Upper lobe of right lung (tissue), 1 donor: ENCODE measurements at regions not wholly inside any gene's neighbourhood (a gene's known extent, or its start where the extent isn't known, plus 50 kb on each side); places are given as distances from the start of the nearest gene placed in this dataset.
"Not testable (repeated sequence)": the region's sequence is repeated elsewhere in the genome, so short reads cannot be mapped to it uniquely, and the experiment has no call there.

Experiments used
- ATAC-seq: fragments of 200-7000 bp; cut with Tn5 transposase; one replicate; pipeline ENCODE4 v1.9.1; 2020; ENCODE audit warnings: mild to moderate bottlenecking, moderate library complexity
- DNase-seq: peaks from one replicate; pipeline ENCODE4 v3.0.0-alpha.2; 2020
- H3K27ac ChIP-seq: fragments of 200-600 bp; one replicate; pipeline ENCODE4 v1.8.0; 2022
- H3K27me3 ChIP-seq: fragments of 200-600 bp; one replicate; pipeline ENCODE4 v1.8.0; 2022; ENCODE audit warnings: mild to moderate bottlenecking
- H3K36me3 ChIP-seq: fragments of 200-600 bp; one replicate; pipeline ENCODE4 v1.8.0; 2022
- H3K4me1 ChIP-seq: fragments of 200-600 bp; one replicate; pipeline ENCODE4 v1.8.0; 2022
- H3K4me3 ChIP-seq: fragments of 200-600 bp; one replicate; pipeline ENCODE4 v1.8.0; 2022; ENCODE audit warnings: mild to moderate bottlenecking
- H3K9me3 ChIP-seq: fragments of 200-600 bp; one replicate; pipeline ENCODE4 v1.8.0; 2022
- intact Hi-C: fragments of 100-400 bp; cut with DNase I; formaldehyde crosslinking; loops from one replicate; pipeline ENCODE4 v1.11.0; 2022
- TF ChIP-seq, protein P1 (sequence below): fragments of 200-600 bp; IDR thresholded peaks from one replicate; pipeline ENCODE4 v1.8.0; 2022; ENCODE audit warnings: antibody characterized with exemption
- donor health status: DM: no; HTN: yes; CAD: no; lungs with severe emphysema.

DNA sequence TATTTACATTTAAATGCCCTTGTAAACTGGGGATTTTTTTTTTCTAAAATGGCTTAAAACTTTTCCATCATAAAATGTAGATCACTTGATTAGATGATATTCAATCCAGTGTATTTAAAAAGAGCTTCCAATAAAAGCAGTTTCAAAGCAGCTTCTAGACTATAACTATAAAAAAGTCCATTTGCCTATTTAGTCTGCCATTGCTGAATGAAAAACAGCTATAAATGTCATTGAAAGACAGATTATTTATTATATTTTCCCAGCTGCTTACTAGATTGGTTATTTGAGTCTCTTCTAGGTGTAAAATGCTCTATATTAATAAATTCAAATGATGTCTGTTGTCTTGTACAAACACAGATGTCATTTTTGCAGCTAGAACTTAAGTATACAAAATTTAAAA lies 414.8 kb downstream of the RMST start:
- Histone ChIP-seq H3K36me3 (no peaks in the 10 kb centered on the region), H3K27ac (no peak overlapping the region), H3K4me1 (no peaks in the 10 kb centered on the region), H3K9me3 (no peaks in the 10 kb centered on the region), H3K27me3 (no peaks in the 10 kb centered on the region), H3K4me3 (no peak overlapping the region)
- DNase-seq (no peak), ATAC-seq (no peak)
- TF ChIP-seq, protein P1, sequence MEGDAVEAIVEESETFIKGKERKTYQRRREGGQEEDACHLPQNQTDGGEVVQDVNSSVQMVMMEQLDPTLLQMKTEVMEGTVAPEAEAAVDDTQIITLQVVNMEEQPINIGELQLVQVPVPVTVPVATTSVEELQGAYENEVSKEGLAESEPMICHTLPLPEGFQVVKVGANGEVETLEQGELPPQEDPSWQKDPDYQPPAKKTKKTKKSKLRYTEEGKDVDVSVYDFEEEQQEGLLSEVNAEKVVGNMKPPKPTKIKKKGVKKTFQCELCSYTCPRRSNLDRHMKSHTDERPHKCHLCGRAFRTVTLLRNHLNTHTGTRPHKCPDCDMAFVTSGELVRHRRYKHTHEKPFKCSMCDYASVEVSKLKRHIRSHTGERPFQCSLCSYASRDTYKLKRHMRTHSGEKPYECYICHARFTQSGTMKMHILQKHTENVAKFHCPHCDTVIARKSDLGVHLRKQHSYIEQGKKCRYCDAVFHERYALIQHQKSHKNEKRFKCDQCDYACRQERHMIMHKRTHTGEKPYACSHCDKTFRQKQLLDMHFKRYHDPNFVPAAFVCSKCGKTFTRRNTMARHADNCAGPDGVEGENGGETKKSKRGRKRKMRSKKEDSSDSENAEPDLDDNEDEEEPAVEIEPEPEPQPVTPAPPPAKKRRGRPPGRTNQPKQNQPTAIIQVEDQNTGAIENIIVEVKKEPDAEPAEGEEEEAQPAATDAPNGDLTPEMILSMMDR, result no peak
- intact Hi-C loops, result no loop called here

DNA sequence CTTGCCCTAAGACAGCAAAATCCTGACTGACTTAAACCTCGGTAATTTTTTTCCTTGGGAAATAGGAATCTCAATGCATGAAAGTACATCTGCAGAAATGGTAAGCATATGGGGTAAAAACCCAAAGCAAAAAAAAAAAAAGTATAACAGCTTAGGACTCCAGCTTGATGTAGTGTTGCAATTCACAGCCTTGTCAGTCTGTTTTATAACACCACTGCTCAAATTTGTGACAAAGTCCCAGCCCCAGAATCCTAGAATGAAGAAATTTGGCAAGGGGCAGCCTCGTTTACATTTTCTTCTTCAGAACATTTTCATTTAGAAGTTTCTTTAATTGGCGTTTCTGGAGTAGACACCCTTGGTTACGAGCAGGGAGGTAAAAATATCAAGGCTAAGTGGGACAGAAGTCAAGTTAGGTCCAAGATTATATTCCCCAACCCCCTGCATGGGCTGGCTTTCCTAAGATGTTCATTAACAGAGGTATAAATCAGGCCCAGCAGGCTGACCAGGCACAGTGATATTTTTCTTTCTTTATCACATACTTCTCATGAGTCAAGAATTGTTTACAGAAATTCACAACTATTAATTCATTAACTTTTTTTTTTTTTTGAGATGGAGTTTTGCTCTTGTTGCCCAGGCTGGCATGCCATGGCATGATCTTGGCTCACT lies 424.0 kb downstream of the RMST start:
- ATAC-seq, result no peak
- no peaks in the 10 kb centered on the region for H3K27me3 ChIP-seq
- intact Hi-C loops, result no loop called here
- no peak overlapping the region for H3K4me3 ChIP-seq
- no peaks in the 10 kb centered on the region for H3K36me3 ChIP-seq
- DNase-seq, result no peak
- TF ChIP-seq, protein P1, result no peak
- H3K27ac ChIP-seq, result no peak overlapping the region
- H3K9me3 ChIP-seq, result no peaks in the 10 kb centered on the region
- H3K4me1 ChIP-seq, result no peaks in the 10 kb centered on the region

DNA sequence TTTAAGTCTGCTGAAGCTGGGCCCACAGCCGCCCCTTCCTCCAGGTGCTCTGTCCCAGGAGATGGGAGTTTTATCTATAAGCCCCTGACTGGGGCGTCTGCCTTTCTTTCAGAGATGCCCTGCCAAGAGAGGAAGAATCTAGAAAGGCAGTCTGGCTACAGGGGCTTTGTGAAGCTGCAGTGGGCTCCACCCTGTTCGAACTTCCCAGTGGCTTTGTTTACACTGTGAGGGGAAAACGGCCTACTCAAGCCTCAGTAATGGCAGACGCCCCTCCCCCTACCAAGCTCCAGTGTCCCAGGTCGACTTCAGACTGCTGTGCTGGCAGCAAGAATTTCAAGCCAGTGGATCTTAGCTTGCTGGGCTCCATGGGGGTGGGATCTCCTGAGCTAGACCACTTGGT lies 435.3 kb downstream of the RMST start:
- DNase-seq, intact Hi-C loops, H3K27me3 ChIP-seq, H3K36me3 ChIP-seq, H3K4me3 ChIP-seq, H3K9me3 ChIP-seq, H3K4me1 ChIP-seq, H3K27ac ChIP-seq, ATAC-seq: not testable (repeated sequence)

DNA sequence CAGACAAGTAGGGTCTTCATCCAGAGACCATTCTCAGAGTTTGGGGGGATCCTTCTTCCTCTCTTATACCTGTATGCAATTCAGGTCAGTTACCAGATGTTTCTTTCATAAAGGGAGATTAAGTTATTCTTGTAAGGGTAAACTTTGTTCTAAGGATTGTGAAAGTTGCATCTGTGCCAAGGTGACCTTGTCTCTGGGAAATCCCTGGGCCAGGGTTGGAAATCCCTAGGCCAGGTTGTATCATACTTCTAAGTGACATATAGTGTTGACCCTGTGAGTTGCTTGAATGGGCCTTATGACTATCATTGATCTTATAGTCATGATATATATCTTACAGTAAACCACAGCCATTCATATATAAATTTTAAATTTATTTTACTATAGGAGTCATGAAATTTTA lies 436.9 kb downstream of the RMST start:
- intact Hi-C loops, result no loop called here
- Histone ChIP-seq H3K9me3 (no peaks in the 10 kb centered on the region), H3K27ac (no peak overlapping the region), H3K36me3 (no peaks in the 10 kb centered on the region), H3K4me1 (no peaks in the 10 kb centered on the region), H3K4me3 (no peak overlapping the region), H3K27me3 (no peaks in the 10 kb centered on the region)
- TF ChIP-seq, protein P1, result no peak
- DNase-seq, result no peak
- no peak for ATAC-seq

DNA sequence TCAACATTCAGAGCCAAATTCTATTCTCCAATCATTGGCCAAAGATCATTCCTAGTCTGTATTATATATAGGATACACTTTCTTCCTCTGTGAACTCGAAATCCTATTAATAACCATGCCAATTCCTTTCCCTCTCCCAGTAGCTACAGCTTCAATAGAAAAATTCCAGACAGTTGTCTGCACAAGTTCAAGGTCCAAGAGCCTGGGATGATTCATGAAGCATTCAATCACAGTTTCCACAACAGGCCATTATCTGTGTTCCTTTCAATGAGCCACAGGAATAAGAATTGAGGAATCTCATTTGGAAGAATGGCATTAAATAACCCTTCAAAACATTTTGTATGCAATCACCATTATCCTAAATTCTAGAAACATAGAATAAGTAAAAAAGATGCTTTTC lies 437.4 kb downstream of the RMST start:
- TF ChIP-seq, protein P1, result no peak
- no peak for DNase-seq
- intact Hi-C loops, result no loop called here

DNA sequence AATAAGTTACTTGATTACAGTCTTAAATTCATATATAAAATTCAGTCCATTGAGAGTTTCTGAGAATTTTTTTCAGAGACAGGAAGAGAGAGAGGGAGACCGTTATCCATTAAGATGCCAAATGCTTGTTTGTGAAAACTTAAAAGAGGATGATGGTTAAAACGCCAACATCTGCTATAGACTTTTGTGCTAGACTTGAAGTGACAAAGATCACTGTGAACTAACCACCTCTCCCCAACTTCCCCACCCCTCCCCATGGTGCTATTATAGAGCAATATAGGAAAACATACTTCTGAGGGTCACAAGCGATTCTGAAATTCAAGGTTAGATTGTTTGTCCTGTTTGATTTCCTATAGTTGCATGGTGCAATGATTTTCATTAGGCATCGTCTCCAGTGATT lies 440.8 kb downstream of the RMST start:
- ATAC-seq, result no peak
- no peaks in the 10 kb centered on the region for H3K9me3 ChIP-seq
- H3K27ac ChIP-seq, result no peak overlapping the region
- H3K4me1 ChIP-seq, result no peaks in the 10 kb centered on the region
- TF ChIP-seq, protein P1, result no peak
- H3K4me3 ChIP-seq, result no peak overlapping the region
- no peaks in the 10 kb centered on the region for H3K27me3 ChIP-seq
- H3K36me3 ChIP-seq, result no peaks in the 10 kb centered on the region
- intact Hi-C loops, result no loop called here
- DNase-seq, result no peak

More for the DNA sequence above, 437.4 kb downstream of the RMST start:
- H3K9me3 ChIP-seq, result no peaks in the 10 kb centered on the region
- no peaks in the 10 kb centered on the region for H3K4me1 ChIP-seq
- no peak overlapping the region for H3K4me3 ChIP-seq
- no peak for ATAC-seq
- H3K36me3 ChIP-seq, result no peaks in the 10 kb centered on the region
- no peaks in the 10 kb centered on the region for H3K27me3 ChIP-seq
- H3K27ac ChIP-seq, result no peak overlapping the region
